Fibroblast of villous mesenchyme (primary cell): ENCODE measurements at regions not wholly inside any gene's neighbourhood (a gene's known extent, or its start where the extent isn't known, plus 50 kb on each side); places are given as distances from the start of the nearest gene placed in this dataset.
A peak's percentile ranks its signal among the peaks of the same experiment; 100 is the strongest.

Source experiments
- DNase-seq: peaks from one replicate; pipeline ENCODE4 v3.0.0-alpha.2; 2010; ENCODE audit warnings: low read depth
- H3K4me3 ChIP-seq: 2 replicates; pipeline ENCODE4 v1.5.1; 2011; ENCODE audit warnings: low read depth, mild to moderate bottlenecking, low read length
- CTCF ChIP-seq: IDR thresholded peaks from 2 replicates; pipeline ENCODE4 v1.5.1; 2012; ENCODE audit warnings: low read depth, mild to moderate bottlenecking, low read length; ENCODE audit not compliant: insufficient read depth

- H3K4me3 ChIP-seq: no peak overlapping the region
- peak; percentile 82 for DNase-seq
- TF ChIP-seq CTCF: no peak
Measured at GRCh38 chr2:217249121-217250012, 389.5 kb upstream of the TNP1 start.

- peak; percentile 40 for DNase-seq
- no peak for TF ChIP-seq CTCF
- no peak overlapping the region for H3K4me3 ChIP-seq
Measured at GRCh38 chr2:217248312-217248935, 388.6 kb upstream of the TNP1 start.

- H3K4me3 ChIP-seq: no peak overlapping the region
- no peak for TF ChIP-seq CTCF
- no peak for DNase-seq
Measured at GRCh38 chr2:217247476-217247875, 387.6 kb upstream of the TNP1 start.

- DNase-seq: no peak
- TF ChIP-seq CTCF: no peak
- H3K4me3 ChIP-seq: no peak overlapping the region
Measured at GRCh38 chr2:217246108-217246507, 386.2 kb upstream of the TNP1 start.

GRCh38 chr2:217244815-217245214 lies 385.0 kb upstream of the TNP1 start:
- H3K4me3 ChIP-seq: no peak overlapping the region
- TF ChIP-seq CTCF: no peak
- no peak for DNase-seq

GRCh38 chr2:217242947-217243346 lies 383.1 kb upstream of the TNP1 start:
- DNase-seq: no peak
- no peak for TF ChIP-seq CTCF
- H3K4me3 ChIP-seq: no peak overlapping the region
